WTC11 (cell line): ENCODE measurements at regions not wholly inside any gene's neighbourhood (a gene's known extent, or its start where the extent isn't known, plus 50 kb on each side); places are given as distances from the start of the nearest gene placed in this dataset.
"Not testable (repeated sequence)": the region's sequence is repeated elsewhere in the genome, so short reads cannot be mapped to it uniquely, and the experiment has no call there.

Source experiments
- ATF3 ChIP-seq: sonication (generic); formaldehyde crosslinking; conservative IDR thresholded peaks from 2 replicates; pipeline ENCODE4 v1.8.1; 2022; ENCODE audit warnings: mild to moderate bottlenecking, missing genetic modification reagents
- CTCF ChIP-seq: fragments of 200-600 bp; IDR thresholded peaks from 2 replicates; pipeline ENCODE4 v1.8.0; 2022; ENCODE audit warnings: antibody characterized with exemption
- E2F1 ChIP-seq: sonication (generic); formaldehyde crosslinking; IDR thresholded peaks from 2 replicates; pipeline ENCODE4 v1.8.0; 2022; ENCODE audit warnings: mild to moderate bottlenecking, missing genetic modification reagents
- ELF4 ChIP-seq: sonication (generic); formaldehyde crosslinking; IDR thresholded peaks from 2 replicates; pipeline ENCODE4 v1.8.1; 2022; ENCODE audit warnings: low read depth, mild to moderate bottlenecking, moderate library complexity, missing genetic modification reagents
- GABPB1 ChIP-seq: sonication (generic); formaldehyde crosslinking; IDR thresholded peaks from 2 replicates; pipeline ENCODE4 v1.8.1; 2023; ENCODE audit warnings: mild to moderate bottlenecking, missing genetic modification reagents
- HMGXB4 ChIP-seq: sonication (generic); formaldehyde crosslinking; IDR thresholded peaks from 2 replicates; pipeline ENCODE4 v1.8.1; 2023; ENCODE audit warnings: mild to moderate bottlenecking, moderate library complexity, missing genetic modification reagents
- MAX ChIP-seq: sonication (generic); formaldehyde crosslinking; IDR thresholded peaks from 2 replicates; pipeline ENCODE4 v1.8.0; 2022; ENCODE audit warnings: mild to moderate bottlenecking, missing genetic modification reagents
- MYBL2 ChIP-seq: sonication (generic); formaldehyde crosslinking; IDR thresholded peaks from 2 replicates; pipeline ENCODE4 v1.8.1; 2023; ENCODE audit warnings: mild to moderate bottlenecking, moderate library complexity, missing genetic modification reagents
- SP1 ChIP-seq: sonication (generic); formaldehyde crosslinking; conservative IDR thresholded peaks from 2 replicates; pipeline ENCODE4 v1.8.1; 2022; ENCODE audit warnings: missing genetic modification reagents
- ZBTB43 ChIP-seq: sonication (generic); formaldehyde crosslinking; IDR thresholded peaks from 2 replicates; pipeline ENCODE4 v1.8.1; 2023; ENCODE audit warnings: mild to moderate bottlenecking, missing genetic modification reagents
- ZNF263 ChIP-seq: sonication (generic); formaldehyde crosslinking; IDR thresholded peaks from 2 replicates; pipeline ENCODE4 v1.8.1; 2022; ENCODE audit warnings: low read depth, mild to moderate bottlenecking, moderate library complexity, missing genetic modification reagents
- TF ChIP-seq, protein P1 (sequence below): sonication (generic); formaldehyde crosslinking; IDR thresholded peaks from 2 replicates; pipeline ENCODE4 v1.8.0; 2022; ENCODE audit warnings: mild to moderate bottlenecking, missing genetic modification reagents
- TF ChIP-seq, protein P2 (sequence below): sonication (generic); formaldehyde crosslinking; IDR thresholded peaks from 2 replicates; pipeline ENCODE4 v1.8.0; 2023; ENCODE audit warnings: missing genetic modification reagents

- TF ChIP-seq CTCF; MYBL2 (CRISPR knock-in tag); ZNF263; ELF4 (CRISPR knock-in tag); ZBTB43 (CRISPR knock-in tag); MAX (CRISPR knock-in tag); GABPB1; E2F1 (CRISPR knock-in tag); SP1 (CRISPR knock-in tag); ATF3 (CRISPR knock-in tag): not testable (repeated sequence)
- peak; percentile 80; the same call in 1 of the 2 replicates for TF ChIP-seq HMGXB4 (CRISPR knock-in tag)
- TF ChIP-seq, protein P1, sequence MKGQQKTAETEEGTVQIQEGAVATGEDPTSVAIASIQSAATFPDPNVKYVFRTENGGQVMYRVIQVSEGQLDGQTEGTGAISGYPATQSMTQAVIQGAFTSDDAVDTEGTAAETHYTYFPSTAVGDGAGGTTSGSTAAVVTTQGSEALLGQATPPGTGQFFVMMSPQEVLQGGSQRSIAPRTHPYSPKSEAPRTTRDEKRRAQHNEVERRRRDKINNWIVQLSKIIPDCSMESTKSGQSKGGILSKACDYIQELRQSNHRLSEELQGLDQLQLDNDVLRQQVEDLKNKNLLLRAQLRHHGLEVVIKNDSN: not testable (repeated sequence)
- TF ChIP-seq, protein P2, sequence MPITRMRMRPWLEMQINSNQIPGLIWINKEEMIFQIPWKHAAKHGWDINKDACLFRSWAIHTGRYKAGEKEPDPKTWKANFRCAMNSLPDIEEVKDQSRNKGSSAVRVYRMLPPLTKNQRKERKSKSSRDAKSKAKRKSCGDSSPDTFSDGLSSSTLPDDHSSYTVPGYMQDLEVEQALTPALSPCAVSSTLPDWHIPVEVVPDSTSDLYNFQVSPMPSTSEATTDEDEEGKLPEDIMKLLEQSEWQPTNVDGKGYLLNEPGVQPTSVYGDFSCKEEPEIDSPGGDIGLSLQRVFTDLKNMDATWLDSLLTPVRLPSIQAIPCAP (CRISPR knock-in tag): not testable (repeated sequence)
These were observed 482.5 kb downstream of the PRIM2 start for GRCh38 chr6:57799703-57800479.
